Uterus (tissue), 3 donors: ENCODE measurements at regions not wholly inside any gene's neighbourhood (a gene's known extent, or its start where the extent isn't known, plus 50 kb on each side); places are given as distances from the start of the nearest gene placed in this dataset.

ENCODE experiments used
- DNase-seq, 2 donors: peaks; one replicate each; pipeline ENCODE4 v3.0.0-alpha.2; 2019 to 2020
- H3K27ac ChIP-seq, 2 donors: fragments of 200-600 bp; sonication (generic); 1 replicate in 1 of 2; 2 replicates in 1 of 2; pipeline ENCODE4 v1.5.1; 2016 to 2018
- H3K27me3 ChIP-seq, 2 donors: fragments of 200-600 bp; sonication (generic); one replicate each; pipeline ENCODE4 v1.5.1; 2018 to 2019; ENCODE audit warnings: control low read depth in 1 of 2
- H3K36me3 ChIP-seq, 2 donors: fragments of 200-600 bp; sonication (generic); one replicate each; pipeline ENCODE4 v1.5.1; 2019; ENCODE audit warnings: control low read depth in 1 of 2
- H3K4me1 ChIP-seq, 2 donors: fragments of 200-600 bp; sonication (generic); one replicate each; pipeline ENCODE4 v1.5.1; 2018 to 2019; ENCODE audit warnings: control low read depth in 1 of 2
- H3K4me3 ChIP-seq, 2 donors: fragments of 200-600 bp; sonication (generic); 1 replicate in 1 of 2; 2 replicates in 1 of 2; pipeline ENCODE4 v1.5.1; 2018 to 2019; ENCODE audit warnings: mild to moderate bottlenecking in 1 of 2
- H3K9me3 ChIP-seq, 2 donors: fragments of 200-600 bp; sonication (generic); one replicate each; pipeline ENCODE4 v1.5.1; 2019; ENCODE audit warnings: control low read depth in 1 of 2
- CTCF ChIP-seq, 4 experiments: fragments of 200-600 bp in 2 of 4; fragments of 450-650 bp in 2 of 4; sonication (generic) in 2 of 4; IDR thresholded peaks; one replicate each; pipeline ENCODE4 v1.5.1; 2016 to 2019; ENCODE audit warnings: antibody characterized with exemption in 4 of 4, mild to moderate bottlenecking in 2 of 4, moderate library complexity in 1 of 4
- POLR2A ChIP-seq, 2 donors: fragments of 450-650 bp; IDR thresholded peaks; one replicate each; pipeline ENCODE4 v1.6.1; 2016; ENCODE audit warnings: antibody characterized with exemption in 2 of 2, mild to moderate bottlenecking in 1 of 2, moderate library complexity in 1 of 2
- intact Hi-C: fragments of 100-400 bp; cut with DNase I; formaldehyde crosslinking; loops from one replicate; pipeline ENCODE4 v1.15.1; 2023; ENCODE audit warnings: low total_unique reads
- donor health status: DM: yes; HTN: yes; CAD: no.

DNA sequence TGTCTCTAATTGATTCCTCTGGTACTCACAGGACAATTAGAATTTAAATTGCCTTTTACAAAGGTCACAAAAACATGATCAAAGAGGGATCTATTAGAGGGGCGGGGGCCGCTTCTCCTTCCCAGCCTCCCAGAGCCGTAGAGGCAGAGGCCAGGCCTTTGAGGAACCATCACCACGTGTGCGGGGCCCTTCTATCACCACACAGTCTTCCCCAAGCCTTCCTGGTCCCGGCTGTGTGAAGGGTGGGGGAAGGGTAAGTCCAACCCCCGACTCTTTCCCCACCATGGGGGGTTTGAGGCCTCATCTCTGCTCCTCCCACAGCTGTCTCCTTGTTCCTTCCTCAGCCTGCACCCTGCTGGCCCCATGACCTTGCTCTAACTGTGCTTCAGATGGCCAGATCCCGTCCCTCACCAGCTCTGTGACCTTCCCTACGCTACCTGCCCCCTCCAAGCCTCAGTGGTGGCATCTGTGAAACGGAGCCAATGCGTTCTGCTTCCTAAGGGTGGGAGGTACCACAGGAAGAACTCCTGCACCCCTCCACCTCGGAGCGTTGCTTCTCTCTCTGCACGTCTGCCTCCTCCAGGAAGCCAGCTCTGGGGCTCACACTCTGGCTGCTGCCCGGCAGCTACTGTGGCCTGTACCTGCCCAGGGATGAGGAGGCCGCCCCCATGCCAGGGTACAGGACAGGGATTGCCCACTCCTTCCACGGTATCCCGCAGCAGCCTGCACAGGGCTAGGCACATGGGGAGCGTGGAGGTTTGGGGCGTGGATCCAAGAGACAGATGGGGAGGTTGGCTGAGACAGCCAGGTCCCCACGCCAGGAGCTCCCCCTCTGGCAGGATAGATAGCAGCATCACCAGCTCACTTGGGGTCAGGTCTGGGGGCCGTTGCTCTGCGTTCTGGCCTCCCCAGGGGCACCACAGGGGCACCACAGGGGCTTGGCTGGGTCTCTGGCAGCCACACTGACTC is 83.8 kb downstream of the LINGO1 start:
- TF ChIP-seq CTCF (IDR thresholded peaks at IDR 0.05) (no peak), POLR2A (IDR thresholded peaks at IDR 0.05) (no peak)
- intact Hi-C loops: loop anchor here (10.0 kb wide), 1 partner anchor 434 kb away; no protein-coding TSS in a partner anchor
- Histone ChIP-seq H3K27me3 (no peaks in the 10 kb centered on the region), H3K4me1 (no peaks in the 10 kb centered on the region), H3K9me3 (no peaks in the 10 kb centered on the region), H3K36me3 (no peaks in the 10 kb centered on the region), H3K4me3 (no peak overlapping the region), H3K27ac (no peak overlapping the region)
- DNase-seq: no peak

DNA sequence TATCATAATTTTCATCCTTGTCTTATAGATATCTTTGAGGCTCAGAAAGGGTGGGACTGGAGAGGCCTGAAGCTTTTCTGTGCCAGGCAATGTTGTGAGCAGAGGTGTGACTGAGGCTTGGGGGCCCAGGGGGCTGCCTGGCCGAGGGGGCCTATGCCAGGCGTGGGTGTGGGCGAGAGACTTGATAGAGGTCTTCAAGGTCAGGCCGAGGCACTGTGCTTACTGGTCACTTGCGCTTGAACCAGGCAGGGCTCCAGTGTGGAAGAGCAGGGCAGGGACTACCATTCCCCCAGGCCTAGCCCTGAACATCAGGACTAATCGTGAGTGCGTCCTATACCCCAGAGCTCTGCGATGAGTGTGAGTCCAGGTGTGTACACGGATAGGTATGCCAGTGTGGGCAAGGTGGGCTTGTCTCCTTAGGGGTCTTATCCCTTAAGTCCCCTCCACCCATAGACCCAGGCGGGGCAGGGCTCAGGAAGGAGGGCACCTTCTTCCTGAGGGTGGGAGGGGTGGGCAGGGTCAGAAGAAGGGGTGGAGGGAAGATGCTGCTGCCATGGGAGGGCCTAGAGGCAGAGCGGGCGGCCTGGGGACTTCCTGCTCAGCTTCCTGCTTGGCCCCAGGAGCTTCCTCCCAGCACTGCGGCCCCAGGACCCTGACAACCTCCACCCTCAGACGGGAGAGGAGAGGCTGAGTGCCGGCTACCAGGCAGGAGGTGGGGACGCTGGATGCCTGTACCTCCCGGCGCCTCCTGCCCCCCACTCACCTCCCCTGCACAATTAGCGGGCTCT is 84.7 kb downstream of the LINGO1 start:
- TF ChIP-seq POLR2A (IDR thresholded peaks at IDR 0.05) (no peak), CTCF (IDR thresholded peaks at IDR 0.05) (no peak)
- no peak for DNase-seq
- no peak overlapping the region for H3K27ac ChIP-seq
- H3K9me3 ChIP-seq: no peaks in the 10 kb centered on the region
- H3K27me3 ChIP-seq: no peaks in the 10 kb centered on the region
- intact Hi-C loops: loop anchor here (10.0 kb wide), 1 partner anchor 433 kb away; no protein-coding TSS in a partner anchor
- H3K4me1 ChIP-seq: no peaks in the 10 kb centered on the region
- H3K36me3 ChIP-seq: no peaks in the 10 kb centered on the region
- no peak overlapping the region for H3K4me3 ChIP-seq

DNA sequence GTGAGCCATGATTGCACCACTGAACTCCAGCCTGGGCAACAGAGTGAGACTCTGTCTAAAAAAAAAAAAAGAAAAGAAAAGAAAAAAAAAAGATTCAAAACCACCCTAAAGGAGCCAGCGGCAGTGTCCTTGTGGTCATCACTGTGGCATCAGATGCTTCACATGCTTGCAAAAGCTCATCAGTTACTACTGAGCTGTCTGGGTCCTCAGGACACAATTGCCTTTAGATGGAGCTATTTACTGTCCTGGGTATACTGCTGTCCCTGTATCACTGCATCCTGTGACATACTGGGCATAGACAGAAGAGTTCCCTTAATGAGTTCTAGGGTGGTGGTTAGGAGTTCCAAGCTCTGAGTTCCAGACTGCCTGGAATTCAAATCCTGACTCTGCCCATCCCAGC is 85.8 kb downstream of the LINGO1 start:
- no peak for TF ChIP-seq POLR2A (IDR thresholded peaks at IDR 0.05)
- no peaks in the 10 kb centered on the region for H3K27me3 ChIP-seq
- no peak overlapping the region for H3K4me3 ChIP-seq
- intact Hi-C loops: loop anchor here (10.0 kb wide), 1 partner anchor 432 kb away; no protein-coding TSS in a partner anchor
- H3K9me3 ChIP-seq: no peaks in the 10 kb centered on the region
- no peaks in the 10 kb centered on the region for H3K4me1 ChIP-seq
- DNase-seq: no peak
- H3K27ac ChIP-seq: no peak overlapping the region
- H3K36me3 ChIP-seq: no peaks in the 10 kb centered on the region

GRCh38 chr15:77546050-77546501 is 86.6 kb downstream of the LINGO1 start:
- H3K9me3 ChIP-seq: no peaks in the 10 kb centered on the region
- H3K36me3 ChIP-seq: no peaks in the 10 kb centered on the region
- no peaks in the 10 kb centered on the region for H3K4me1 ChIP-seq
- no peaks in the 10 kb centered on the region for H3K27me3 ChIP-seq
- no peak overlapping the region for H3K4me3 ChIP-seq
- TF ChIP-seq POLR2A (IDR thresholded peaks at IDR 0.05) (no peak), CTCF (IDR thresholded peaks at IDR 0.05) (no peak)
- intact Hi-C loops: loop anchor here (10.0 kb wide), 1 partner anchor 431 kb away; no protein-coding TSS in a partner anchor
- no peak overlapping the region for H3K27ac ChIP-seq
- no peak for DNase-seq

DNA sequence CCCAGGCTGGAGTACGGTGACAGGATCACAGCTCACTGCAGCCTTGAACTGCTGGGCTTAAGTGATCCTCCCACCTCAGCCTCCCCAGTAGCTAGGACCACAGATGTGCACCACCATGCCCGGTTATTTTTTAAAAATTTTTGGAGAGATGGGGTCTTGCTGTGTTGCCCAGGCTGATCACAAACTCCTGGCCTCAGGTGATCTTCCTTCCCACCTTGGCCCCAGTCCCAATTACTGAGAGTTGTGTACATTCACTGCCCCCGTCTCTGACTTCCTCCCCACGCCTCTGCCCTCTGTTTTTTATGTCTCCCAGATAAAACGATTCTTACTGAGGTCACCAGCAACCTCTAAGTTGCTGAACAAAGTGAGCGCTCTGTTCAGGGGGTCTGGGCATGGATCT is 87.7 kb downstream of the LINGO1 start:
- H3K4me3 ChIP-seq: no peak overlapping the region
- TF ChIP-seq POLR2A (IDR thresholded peaks at IDR 0.05) (no peak), CTCF (IDR thresholded peaks at IDR 0.05) (no peak)
- no peak overlapping the region for H3K27ac ChIP-seq
- H3K4me1 ChIP-seq: no peaks in the 10 kb centered on the region
- no peaks in the 10 kb centered on the region for H3K36me3 ChIP-seq
- H3K27me3 ChIP-seq: no peaks in the 10 kb centered on the region
- no peaks in the 10 kb centered on the region for H3K9me3 ChIP-seq
- intact Hi-C loops: loop anchor here (10.0 kb wide), 1 partner anchor 430 kb away; no protein-coding TSS in a partner anchor
- no peak for DNase-seq
